GM21423 (cell line): ENCODE measurements at regions not wholly inside any gene's neighbourhood (a gene's known extent, or its start where the extent isn't known, plus 50 kb on each side); places are given as distances from the start of the nearest gene placed in this dataset.

Source experiments
- ATAC-seq: cut with Tn5 transposase; IDR thresholded peaks from one replicate; pipeline ENCODE4 v1.9.1; 2021; ENCODE audit warnings: mild to moderate bottlenecking, moderate library complexity; ENCODE audit not compliant: unreplicated experiment

GRCh38 chr14:76974365-76974764, 54.1 kb downstream of the IRF2BPL start:
- no peak for ATAC-seq

DNA sequence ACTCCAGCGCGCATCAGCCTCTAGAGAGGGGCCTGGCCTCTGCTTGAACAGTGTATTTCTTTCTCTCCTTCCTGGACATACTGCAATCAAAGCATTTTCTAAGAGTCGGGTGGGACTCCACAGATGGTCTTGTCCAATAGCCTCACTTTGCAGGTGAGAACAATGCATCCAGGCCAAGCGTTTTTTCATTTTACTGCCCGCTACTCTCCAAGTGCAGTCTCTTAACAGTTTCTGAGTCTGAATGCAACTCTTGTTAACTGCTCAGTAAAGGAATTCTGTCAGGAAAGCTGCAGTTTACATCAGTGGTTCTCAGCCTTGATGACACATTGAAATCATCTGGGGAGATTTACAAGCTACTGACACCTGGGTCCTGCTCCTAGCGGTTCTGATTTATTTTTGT, 57.0 kb downstream of the IRF2BPL start:
- ATAC-seq = no peak

DNA sequence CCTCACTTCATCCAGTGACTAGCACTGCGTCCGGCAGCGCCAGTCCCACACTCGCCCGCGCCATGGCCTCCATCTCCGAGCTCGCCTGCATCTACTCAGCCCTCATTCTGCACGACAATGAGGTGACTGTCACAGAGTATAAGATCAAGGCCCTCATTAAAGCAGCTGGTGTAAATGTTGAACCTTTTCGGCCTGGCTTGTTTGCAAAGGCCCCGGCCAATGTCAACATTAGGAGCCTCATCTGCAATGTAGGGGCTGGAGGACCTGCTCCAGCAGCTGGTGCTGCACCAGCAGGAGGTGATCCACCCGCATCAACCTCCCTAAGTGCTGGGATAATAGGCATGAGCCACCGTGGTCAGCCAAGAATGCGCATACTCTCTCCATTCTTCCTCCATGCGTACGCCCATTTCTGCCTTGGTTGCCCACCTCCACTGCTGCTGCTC, 59.9 kb downstream of the IRF2BPL start:
- ATAC-seq = no peak

DNA sequence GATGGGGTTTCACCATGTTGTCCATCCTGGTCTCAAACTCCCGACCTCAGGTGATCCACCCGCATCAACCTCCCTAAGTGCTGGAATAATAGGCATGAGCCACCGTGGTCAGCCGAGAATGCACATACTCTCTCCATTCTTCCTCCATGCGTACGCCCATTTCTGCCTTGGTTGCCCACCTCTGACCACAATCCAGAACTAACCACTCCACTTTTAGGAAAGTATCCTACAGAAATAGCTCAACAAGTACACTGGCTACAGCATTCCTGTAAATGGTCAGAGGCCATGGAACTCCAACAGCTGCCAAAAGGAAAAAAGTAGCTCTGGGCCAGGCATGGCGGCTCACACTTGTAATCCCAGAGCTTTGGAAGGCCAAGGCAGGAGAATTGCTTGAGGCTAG, 60.7 kb downstream of the IRF2BPL start:
- no peak for ATAC-seq

- ATAC-seq = no peak
These were observed 63.3 kb downstream of the IRF2BPL start for GRCh38 chr14:76965232-76965631.

DNA sequence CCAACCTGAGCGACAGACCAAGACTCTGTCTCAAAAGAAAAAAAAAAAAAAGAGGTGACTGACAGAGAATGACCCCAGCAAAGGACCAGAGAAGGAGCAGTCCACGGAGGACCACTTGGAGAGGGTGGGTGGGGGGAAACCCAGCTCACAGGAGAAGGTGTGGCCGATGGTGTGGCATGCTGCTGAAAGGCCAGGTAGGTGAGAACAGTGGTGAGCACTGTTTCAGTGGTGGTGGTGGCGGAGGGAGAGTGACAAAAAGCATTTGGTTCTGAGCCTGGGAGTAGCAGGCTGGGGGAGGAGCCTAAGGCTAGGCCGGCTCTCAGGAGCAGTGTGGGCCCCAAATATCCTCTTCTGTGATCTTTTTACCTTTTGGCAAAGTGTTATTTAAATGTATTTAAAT, 63.8 kb downstream of the IRF2BPL start:
- ATAC-seq = no peak

- ATAC-seq = no peak
These were observed 65.1 kb downstream of the IRF2BPL start for GRCh38 chr14:76963372-76963771.

DNA sequence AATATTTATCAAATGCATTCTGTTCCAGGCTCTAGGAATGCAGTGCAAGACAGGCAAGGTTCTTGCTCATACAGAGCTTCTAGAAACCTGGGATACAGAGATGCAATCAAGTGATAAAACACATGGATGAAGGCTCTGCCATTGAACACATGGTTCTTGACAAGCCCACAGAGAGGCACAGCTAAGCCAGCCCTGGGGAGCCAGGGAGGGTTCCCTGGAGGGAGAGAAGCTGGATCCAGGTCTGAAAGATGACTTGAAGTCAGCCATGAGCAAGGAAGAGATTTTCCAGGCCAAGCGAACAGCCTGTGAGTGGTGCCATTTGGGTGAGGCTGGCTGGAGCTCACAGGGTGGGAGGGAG, 66.2 kb downstream of the IRF2BPL start:
- no peak for ATAC-seq

DNA sequence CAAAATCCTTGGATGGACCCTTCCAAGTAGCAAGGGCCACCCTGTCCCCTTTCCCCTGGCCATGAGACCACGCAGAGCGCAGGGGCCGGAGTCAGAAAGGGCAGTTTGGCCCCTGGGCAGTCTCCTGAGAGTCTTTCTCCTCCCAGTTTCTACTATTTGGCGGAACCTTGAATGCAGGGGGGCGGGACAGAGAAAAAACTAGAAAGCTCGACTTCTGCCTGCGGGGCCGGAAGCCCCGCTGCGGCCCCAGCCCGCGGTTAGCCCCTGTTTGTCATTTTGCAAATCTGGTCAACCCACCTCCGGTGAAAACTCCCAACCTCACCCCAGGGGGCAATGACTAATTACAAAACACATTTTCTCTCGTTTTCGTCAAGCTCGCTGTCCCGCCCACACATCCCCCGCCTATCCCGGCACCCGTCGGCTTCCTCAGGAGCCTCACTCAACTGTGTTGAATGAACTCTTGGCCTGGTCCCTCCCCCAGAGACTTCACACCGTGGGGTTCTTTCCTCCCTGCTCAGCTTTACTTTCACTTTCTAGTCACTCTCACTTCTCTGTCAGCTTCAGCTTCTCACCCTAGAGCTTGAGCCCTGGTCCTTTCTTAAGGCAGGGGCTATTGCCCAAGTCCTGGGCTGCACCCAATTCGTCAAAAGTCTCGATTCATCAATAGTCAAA, 66.7 kb downstream of the IRF2BPL start:
- ATAC-seq = peak; percentile 79

GRCh38 chr14:76958980-76959710, 69.4 kb downstream of the IRF2BPL start:
- no peak for ATAC-seq

DNA sequence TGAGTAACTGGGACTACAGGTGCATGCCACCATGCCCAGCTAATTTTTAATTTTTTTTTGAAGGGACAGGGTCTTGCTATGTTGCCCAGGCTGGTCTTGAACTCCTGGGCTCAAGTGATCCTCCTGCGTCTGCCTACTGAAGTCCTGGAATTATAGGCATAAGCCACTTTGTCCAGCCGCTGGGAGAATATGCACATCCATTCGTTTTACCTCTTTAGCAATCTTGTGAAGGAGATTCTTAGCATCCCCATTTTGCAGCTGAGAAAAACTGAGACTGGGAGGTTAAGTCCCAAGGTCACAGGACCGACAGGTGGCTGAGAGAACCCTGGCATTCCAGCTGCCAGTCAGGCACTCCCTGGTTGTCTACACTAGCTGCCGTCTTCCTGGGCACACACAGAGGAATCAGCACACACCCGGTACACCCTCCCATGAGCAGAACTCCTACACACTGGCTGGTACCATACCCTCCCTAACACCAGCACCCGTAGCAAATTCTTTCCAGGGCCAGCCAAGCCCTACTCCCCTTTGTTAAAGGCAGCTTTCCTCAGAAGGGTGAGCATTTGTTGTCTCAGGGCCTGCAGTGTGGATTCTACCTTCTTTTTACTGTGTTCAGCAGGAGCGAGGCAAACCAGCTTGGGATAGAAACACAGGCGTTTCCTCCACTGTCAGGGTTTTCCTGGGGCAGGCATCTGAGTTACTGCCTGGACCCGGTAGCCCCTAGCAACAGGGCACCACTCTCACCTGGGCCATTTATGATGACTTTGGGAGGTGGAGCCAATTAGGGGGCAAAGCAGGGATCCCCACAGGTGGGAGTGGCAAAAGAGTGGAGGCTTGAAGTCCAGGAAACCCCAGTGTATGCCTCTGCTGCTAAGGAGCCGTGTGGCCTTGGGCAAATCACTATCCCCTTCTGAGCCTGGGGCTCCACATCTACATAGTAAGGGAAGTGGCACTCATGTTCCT, 70.2 kb downstream of the IRF2BPL start:
- ATAC-seq = no peak

- ATAC-seq = no peak
These were observed 71.2 kb downstream of the IRF2BPL start for GRCh38 chr14:76957224-76957891.

DNA sequence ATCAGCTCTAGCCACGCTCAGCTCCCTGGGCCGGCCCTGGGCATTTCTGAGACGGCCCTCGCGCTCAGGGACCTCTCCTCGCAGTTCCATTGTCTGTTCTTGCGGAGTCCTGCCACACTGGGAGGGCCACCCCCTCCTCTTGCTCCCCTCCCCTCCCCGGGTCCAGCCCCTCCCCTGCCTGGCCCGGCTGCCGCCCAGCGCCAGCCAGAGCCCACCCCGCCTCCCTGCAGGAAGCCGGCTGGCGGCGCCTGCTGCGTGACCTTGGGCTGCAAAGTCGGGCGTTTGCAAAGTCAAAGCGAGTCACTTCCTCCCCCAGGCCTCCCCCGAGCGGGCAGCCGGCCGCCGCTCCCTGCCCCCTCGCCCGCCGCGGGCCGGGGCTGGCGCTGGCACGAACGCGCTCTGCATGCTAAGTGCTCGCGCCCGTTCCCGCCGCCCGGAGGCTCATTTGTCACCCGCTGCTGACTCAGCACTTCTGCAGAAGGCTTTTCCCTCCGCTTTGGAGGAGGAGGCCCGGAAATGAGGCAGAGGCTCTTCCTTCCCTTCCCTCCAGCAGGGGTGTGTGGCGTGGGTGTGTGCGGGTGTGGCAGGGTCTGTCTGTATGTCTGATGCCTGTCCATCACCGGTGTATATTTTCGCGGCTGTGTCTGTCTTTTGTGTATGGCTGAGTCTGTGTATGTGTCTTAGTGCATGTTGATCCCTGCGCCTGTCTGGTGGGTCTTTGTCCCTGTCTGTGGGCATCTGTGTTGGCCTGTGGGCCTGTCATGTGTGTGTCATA, 72.0 kb downstream of the IRF2BPL start:
- peak; percentile 34 for ATAC-seq

DNA sequence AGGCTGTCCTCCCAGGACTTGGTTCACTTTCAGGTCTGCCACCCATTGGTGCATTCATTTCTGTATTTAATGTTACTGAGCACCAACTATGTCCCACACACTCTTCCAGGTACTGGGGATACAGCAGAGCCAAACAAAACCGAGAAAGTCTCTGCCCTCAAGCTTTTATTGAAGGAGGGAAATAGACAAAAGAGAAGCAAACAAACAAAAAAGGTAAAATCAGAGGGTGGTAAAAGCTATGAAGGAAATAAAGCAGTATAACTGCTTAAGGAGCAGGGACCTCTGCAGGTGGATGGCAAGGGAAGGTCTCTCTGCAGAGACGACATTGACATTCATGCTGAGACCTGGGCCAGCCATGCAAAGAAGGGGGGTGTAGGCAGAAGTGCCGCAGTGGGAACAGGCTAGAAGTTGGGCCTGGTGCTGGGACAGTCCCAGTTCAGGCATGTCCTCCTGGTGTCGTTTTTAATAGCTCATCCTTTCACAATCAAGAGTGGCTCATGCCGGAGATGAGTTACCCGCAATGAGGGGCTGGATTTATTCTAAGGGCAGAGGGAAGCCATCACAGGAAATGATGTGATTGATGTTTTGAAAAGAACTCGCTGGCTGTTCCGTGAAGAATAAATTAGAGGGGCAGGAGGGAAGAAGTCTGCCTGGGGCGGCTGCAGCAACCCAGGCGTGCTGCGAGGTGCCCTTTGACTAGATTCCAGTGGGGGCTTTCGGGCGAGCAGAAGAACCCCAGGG, 72.8 kb downstream of the IRF2BPL start:
- ATAC-seq = peak; percentile 33

GRCh38 chr14:76954394-76955190, 73.9 kb downstream of the IRF2BPL start:
- no peak for ATAC-seq

DNA sequence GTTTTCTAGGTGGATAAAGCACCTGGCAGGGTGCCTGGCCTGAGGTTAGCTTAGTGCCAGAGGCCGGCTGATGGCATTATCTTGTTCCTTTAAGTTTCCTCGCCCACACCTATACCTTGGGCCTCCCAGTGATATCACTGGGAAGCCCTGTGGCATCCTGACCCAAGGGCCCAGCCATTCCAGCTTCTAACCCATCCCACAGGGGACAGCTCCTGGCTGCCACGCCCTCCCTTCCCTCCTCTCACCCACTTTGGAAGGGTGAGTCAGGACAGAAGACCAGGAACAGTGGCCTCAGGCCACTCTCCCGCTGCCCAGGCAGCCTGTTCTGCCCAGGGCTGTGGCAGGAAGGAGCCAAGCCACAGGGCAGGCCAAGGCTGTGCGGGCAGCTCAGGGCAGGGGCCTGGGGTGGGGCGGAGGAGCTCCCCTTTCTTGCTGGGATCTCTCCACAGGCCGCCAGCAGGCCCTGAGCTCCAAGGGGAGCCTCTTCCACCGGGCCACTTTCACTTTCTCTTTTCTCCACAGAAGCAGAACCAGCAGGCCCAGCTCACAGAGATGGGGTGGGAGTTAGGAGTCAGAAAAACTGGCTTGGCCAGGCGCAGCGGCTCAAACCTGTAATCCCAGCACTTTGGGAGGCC, 75.1 kb downstream of the IRF2BPL start:
- no peak for ATAC-seq

GRCh38 chr14:76951166-76951565, 77.3 kb downstream of the IRF2BPL start:
- ATAC-seq = no peak
